ENCODE measurements at regions not wholly inside any gene's neighbourhood (a gene's known extent, or its start where the extent isn't known, plus 50 kb on each side); places are given as distances from the start of the nearest gene placed in this dataset.

DNA sequence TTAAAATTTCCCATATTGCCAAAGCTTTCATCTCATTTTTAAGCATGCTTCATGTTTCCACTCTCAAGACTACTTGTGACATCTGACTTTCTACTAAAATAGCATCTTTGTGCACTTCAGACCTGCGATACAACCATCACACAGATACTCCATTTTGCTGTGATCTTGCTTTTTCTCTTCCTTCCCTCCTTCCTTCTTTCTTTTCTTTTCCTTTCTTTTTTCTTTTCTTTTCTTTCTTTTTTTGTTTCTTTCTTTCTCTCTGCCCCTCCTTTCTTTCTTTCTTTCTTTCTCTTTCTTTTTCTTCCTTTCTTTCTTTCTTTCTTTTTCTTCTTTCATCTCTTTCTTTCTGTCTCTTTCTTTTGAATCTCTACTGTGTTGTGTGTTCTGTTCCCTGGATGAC, 194.0 kb upstream of the KCND2 start:
- no peak for TF ChIP-seq EZH2phosphoT487 (IDR thresholded peaks at IDR 0.05; ENCODE audit: unreplicated experiment)
- TF ChIP-seq, protein P1, sequence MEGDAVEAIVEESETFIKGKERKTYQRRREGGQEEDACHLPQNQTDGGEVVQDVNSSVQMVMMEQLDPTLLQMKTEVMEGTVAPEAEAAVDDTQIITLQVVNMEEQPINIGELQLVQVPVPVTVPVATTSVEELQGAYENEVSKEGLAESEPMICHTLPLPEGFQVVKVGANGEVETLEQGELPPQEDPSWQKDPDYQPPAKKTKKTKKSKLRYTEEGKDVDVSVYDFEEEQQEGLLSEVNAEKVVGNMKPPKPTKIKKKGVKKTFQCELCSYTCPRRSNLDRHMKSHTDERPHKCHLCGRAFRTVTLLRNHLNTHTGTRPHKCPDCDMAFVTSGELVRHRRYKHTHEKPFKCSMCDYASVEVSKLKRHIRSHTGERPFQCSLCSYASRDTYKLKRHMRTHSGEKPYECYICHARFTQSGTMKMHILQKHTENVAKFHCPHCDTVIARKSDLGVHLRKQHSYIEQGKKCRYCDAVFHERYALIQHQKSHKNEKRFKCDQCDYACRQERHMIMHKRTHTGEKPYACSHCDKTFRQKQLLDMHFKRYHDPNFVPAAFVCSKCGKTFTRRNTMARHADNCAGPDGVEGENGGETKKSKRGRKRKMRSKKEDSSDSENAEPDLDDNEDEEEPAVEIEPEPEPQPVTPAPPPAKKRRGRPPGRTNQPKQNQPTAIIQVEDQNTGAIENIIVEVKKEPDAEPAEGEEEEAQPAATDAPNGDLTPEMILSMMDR (conservative IDR thresholded peaks at IDR 0.05; ENCODE audit: low read depth in 2 of 2), result no peak
- TF ChIP-seq, protein P2, sequence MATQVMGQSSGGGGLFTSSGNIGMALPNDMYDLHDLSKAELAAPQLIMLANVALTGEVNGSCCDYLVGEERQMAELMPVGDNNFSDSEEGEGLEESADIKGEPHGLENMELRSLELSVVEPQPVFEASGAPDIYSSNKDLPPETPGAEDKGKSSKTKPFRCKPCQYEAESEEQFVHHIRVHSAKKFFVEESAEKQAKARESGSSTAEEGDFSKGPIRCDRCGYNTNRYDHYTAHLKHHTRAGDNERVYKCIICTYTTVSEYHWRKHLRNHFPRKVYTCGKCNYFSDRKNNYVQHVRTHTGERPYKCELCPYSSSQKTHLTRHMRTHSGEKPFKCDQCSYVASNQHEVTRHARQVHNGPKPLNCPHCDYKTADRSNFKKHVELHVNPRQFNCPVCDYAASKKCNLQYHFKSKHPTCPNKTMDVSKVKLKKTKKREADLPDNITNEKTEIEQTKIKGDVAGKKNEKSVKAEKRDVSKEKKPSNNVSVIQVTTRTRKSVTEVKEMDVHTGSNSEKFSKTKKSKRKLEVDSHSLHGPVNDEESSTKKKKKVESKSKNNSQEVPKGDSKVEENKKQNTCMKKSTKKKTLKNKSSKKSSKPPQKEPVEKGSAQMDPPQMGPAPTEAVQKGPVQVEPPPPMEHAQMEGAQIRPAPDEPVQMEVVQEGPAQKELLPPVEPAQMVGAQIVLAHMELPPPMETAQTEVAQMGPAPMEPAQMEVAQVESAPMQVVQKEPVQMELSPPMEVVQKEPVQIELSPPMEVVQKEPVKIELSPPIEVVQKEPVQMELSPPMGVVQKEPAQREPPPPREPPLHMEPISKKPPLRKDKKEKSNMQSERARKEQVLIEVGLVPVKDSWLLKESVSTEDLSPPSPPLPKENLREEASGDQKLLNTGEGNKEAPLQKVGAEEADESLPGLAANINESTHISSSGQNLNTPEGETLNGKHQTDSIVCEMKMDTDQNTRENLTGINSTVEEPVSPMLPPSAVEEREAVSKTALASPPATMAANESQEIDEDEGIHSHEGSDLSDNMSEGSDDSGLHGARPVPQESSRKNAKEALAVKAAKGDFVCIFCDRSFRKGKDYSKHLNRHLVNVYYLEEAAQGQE (IDR thresholded peaks at IDR 0.05; ENCODE audit: unreplicated experiment), result no peak

Measured in GM23338 (cell line).